ENCODE measurements at regions not wholly inside any gene's neighbourhood (a gene's known extent, or its start where the extent isn't known, plus 50 kb on each side); places are given as distances from the start of the nearest gene placed in this dataset.

GRCh38 chr5:22988937-22989336 lies 135.8 kb upstream of the CDH12 start:
- no TSS peak for BruUV-seq (replicated peaks)
- Histone ChIP-seq H4K20me1 (replicated peaks; ENCODE audit: control insufficient read depth, extremely low read depth, insufficient read depth, low read length) (no peaks in the 10 kb centered on the region), H3K27ac (ENCODE audit: insufficient read depth, low read depth, low read length) (no peak overlapping the region), H3K4me2 (ENCODE audit: insufficient read depth, low read length) (no peak overlapping the region), H3K9me1 (replicated peaks; ENCODE audit: control insufficient read depth, extremely low read depth, insufficient read depth, low read length) (no peaks in the 10 kb centered on the region), H2AFZ (ENCODE audit: low read depth, low read length) (no peak overlapping the region), H3K9ac (replicated peaks; ENCODE audit: extremely low read depth, insufficient read depth, low read length) (no peak overlapping the region), H3K36me3 (ENCODE audit: control insufficient read depth in 2 of 2, extremely low read depth in 1 of 2, insufficient read depth in 2 of 2, low read length in 2 of 2) (no peaks in the 10 kb centered on the region), H3K27me3 (ENCODE audit: control insufficient read depth in 2 of 2, insufficient read depth in 2 of 2, low read length in 2 of 2) (no peaks in the 10 kb centered on the region), H3K79me2 (ENCODE audit: control insufficient read depth, insufficient read depth, low read length) (no peaks in the 10 kb centered on the region), H3K4me1 (ENCODE audit: control insufficient read depth, extremely low read depth, insufficient read depth, low read length) (no peaks in the 10 kb centered on the region), H3K9me3 (replicated peaks; ENCODE audit: control insufficient read depth, insufficient read depth, low read length) (no peaks in the 10 kb centered on the region), H3K4me3 (replicated peaks in 1 of 3; ENCODE audit: insufficient read depth in 1 of 3, low read depth in 1 of 3, low read length in 3 of 3) (no peak overlapping the region)
- ChIA-PET POLR2A (no interaction called here), CTCF (no interaction called here)
- DNase-seq (ENCODE audit: low read depth, low spot score) (no peak), FAIRE-seq (no peak)
- dilution Hi-C loops (cut with MboI; ENCODE audit: extremely low pct_ligation_motif_present, low sequenced_read_pairs) (no loop called here), intact Hi-C loops (cut with micrococcal nuclease) (no loop called here)
- TF ChIP-seq POLR2AphosphoS5 (IDR thresholded peaks at IDR 0.05; ENCODE audit: insufficient read depth, low read depth, low read length): no peak
- no peak for TF ChIP-seq EZH2 (IDR thresholded peaks at IDR 0.05; ENCODE audit: borderline replicate concordance, low read depth, low read length, severe bottlenecking)
- no peak for TF ChIP-seq FOS (IDR thresholded peaks at IDR 0.05; ENCODE audit: borderline replicate concordance, insufficient read depth, low read length)
- TF ChIP-seq JUN (IDR thresholded peaks at IDR 0.05; ENCODE audit: borderline replicate concordance, insufficient read depth, insufficient read length, low read depth): no peak
- no peak for TF ChIP-seq GATA2 (IDR thresholded peaks at IDR 0.05; ENCODE audit: insufficient read depth, insufficient read length, low read depth, low read length)
- no peak for TF ChIP-seq MYC (IDR thresholded peaks at IDR 0.05; ENCODE audit: low read depth, low read length)
- TF ChIP-seq, protein P1, sequence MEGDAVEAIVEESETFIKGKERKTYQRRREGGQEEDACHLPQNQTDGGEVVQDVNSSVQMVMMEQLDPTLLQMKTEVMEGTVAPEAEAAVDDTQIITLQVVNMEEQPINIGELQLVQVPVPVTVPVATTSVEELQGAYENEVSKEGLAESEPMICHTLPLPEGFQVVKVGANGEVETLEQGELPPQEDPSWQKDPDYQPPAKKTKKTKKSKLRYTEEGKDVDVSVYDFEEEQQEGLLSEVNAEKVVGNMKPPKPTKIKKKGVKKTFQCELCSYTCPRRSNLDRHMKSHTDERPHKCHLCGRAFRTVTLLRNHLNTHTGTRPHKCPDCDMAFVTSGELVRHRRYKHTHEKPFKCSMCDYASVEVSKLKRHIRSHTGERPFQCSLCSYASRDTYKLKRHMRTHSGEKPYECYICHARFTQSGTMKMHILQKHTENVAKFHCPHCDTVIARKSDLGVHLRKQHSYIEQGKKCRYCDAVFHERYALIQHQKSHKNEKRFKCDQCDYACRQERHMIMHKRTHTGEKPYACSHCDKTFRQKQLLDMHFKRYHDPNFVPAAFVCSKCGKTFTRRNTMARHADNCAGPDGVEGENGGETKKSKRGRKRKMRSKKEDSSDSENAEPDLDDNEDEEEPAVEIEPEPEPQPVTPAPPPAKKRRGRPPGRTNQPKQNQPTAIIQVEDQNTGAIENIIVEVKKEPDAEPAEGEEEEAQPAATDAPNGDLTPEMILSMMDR (IDR thresholded peaks at IDR 0.05; ENCODE audit: extremely low read depth in 1 of 2, insufficient read depth in 1 of 2, low read depth in 1 of 2, low read length in 2 of 2): no peak
- no peak for TF ChIP-seq POLR2A (IDR thresholded peaks at IDR 0.05; ENCODE audit: low read depth, low read length)
- TF ChIP-seq, protein P2, sequence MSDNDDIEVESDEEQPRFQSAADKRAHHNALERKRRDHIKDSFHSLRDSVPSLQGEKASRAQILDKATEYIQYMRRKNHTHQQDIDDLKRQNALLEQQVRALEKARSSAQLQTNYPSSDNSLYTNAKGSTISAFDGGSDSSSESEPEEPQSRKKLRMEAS (IDR thresholded peaks at IDR 0.05; ENCODE audit: insufficient read depth, insufficient read length): no peak
